ENCODE measurements at regions not wholly inside any gene's neighbourhood (a gene's known extent, or its start where the extent isn't known, plus 50 kb on each side); places are given as distances from the start of the nearest gene placed in this dataset.

DNA sequence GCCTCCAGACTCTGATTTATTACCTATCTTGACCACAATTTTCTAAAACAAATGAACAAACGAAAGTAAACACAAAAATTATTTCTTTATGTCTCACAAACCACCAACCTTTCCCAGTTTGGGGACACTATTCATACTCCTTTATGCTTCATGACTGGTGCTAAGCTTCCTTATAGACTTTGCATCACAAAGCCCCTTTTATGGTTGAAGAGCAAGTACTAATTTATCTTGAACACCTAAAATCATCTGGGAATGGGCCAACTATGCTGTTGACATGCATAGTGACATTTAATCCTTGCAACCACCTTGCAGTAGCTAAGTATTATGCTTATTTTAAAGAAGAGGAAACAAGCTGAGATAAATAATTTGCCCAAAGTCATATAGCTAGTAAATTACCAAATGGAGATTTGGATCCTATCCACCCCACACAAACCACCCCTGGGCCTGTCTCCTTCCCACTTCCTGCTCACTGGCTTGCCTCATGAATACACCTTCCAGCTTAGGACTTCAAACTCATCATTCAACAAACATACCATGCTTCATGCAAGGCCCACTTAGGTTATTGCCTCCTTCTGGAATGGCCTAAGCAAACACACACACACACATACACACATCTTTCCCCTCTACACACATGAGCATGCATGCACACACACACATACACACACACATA is 192.2 kb downstream of the PLPP3 start:
- TF ChIP-seq, protein P1, sequence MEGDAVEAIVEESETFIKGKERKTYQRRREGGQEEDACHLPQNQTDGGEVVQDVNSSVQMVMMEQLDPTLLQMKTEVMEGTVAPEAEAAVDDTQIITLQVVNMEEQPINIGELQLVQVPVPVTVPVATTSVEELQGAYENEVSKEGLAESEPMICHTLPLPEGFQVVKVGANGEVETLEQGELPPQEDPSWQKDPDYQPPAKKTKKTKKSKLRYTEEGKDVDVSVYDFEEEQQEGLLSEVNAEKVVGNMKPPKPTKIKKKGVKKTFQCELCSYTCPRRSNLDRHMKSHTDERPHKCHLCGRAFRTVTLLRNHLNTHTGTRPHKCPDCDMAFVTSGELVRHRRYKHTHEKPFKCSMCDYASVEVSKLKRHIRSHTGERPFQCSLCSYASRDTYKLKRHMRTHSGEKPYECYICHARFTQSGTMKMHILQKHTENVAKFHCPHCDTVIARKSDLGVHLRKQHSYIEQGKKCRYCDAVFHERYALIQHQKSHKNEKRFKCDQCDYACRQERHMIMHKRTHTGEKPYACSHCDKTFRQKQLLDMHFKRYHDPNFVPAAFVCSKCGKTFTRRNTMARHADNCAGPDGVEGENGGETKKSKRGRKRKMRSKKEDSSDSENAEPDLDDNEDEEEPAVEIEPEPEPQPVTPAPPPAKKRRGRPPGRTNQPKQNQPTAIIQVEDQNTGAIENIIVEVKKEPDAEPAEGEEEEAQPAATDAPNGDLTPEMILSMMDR (IDR thresholded peaks at IDR 0.05; ENCODE audit: borderline replicate concordance, insufficient read depth, low read depth, low read length), result no peak
- no peak overlapping the region for H3K4me3 ChIP-seq (ENCODE audit: low read depth, low read length)

DNA sequence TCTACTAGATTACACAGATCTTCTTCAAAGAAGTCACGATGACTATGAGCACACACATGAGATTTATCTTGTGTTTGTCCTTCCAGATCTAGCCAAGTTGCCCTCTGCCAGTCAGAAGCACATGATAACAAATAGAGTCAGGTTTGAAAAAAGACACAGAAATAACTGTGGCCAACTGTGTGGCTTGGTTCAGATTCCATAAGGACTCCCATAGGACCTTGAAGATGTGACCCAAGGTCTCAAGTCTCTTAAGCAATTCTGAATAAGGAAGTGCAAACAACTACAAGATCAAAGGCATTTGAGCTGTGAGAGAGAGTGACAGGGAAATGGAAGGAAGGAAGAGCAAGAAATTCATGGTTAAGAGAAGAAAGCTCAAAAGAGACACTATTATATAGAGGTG is 194.0 kb downstream of the PLPP3 start:
- TF ChIP-seq, protein P1 (IDR thresholded peaks at IDR 0.05; ENCODE audit: borderline replicate concordance, insufficient read depth, low read depth, low read length), result no peak
- no peak overlapping the region for H3K4me3 ChIP-seq (ENCODE audit: low read depth, low read length)

DNA sequence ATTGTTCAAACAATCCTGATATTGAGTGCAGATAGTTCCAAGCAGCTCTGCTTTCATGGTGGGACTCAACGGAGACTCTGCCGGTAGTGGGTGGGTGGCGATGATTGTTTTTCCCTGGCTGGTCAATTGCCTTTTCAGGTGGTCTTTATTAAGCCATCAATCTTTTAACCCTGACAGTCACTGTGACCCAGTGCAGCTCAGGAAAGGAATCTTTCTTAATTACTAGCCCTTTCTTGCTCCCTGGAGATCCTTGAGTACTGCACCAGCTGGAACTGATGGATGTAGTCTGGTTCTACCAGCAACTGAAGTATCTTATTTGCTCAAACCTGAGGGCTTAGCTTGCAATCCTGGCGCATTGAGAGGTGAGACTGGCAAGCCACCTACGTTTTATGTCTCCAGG is 196.4 kb downstream of the PLPP3 start:
- H3K4me3 ChIP-seq (ENCODE audit: low read depth, low read length), result no peak overlapping the region
- TF ChIP-seq, protein P1 (IDR thresholded peaks at IDR 0.05; ENCODE audit: borderline replicate concordance, insufficient read depth, low read depth, low read length), result no peak

DNA sequence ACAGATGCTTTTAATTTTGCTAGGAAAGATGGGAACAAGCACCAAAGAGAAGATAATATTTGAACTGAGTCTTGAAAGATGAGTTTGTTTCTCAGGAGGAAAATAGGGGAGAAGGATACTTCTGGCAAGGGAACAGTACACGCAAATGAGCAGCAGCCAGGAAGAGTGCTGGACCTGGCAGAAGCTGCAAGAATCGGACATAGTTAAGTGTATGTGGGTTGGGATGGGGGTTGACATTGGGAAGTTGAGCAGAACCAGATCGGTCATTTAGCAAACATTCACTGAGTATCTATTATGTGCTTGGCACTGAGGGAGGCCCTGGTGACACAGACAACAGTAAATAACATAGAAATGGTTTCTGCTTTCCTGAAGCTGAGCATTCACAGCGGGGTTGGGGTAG is 198.8 kb downstream of the PLPP3 start:
- H3K4me3 ChIP-seq (ENCODE audit: low read depth, low read length), result no peak overlapping the region
- TF ChIP-seq, protein P1 (IDR thresholded peaks at IDR 0.05; ENCODE audit: borderline replicate concordance, insufficient read depth, low read depth, low read length), result no peak

DNA sequence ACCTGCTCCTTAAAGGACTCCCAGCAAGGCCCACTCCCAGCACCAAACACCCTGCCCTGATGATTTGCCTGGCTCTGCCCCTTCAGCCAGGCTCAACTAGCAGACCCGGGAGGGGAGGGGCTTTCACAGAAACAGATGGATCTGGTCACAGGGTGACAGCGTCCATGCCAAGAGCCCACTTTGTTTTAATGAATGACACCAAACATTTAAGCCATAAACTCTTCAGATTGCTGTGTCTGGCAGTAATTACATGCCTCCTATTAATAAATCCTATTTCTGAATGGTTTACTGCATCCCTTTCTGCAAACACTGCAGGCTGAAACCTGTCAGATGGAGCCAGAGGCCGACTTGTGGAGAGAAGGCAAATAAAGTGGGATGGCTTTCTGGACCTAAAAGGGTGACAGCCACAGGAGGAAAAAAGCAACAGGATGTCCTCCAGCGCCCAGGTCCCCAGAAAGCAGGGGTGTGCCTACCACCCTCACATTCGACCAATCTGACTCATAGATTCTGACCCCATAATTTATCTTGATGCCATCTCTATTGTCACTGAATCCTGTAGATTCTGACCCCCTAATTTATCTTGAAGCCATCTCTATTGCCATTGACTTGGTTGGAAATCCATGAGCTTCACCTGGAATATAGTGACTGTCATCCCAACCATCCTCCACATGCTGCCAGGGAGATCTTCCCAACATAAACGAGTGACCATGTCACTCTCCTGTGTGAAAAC is 200.9 kb downstream of the PLPP3 start:
- no peak overlapping the region for H3K4me3 ChIP-seq (ENCODE audit: low read depth, low read length)
- TF ChIP-seq, protein P1 (IDR thresholded peaks at IDR 0.05; ENCODE audit: borderline replicate concordance, insufficient read depth, low read depth, low read length), result no peak

DNA sequence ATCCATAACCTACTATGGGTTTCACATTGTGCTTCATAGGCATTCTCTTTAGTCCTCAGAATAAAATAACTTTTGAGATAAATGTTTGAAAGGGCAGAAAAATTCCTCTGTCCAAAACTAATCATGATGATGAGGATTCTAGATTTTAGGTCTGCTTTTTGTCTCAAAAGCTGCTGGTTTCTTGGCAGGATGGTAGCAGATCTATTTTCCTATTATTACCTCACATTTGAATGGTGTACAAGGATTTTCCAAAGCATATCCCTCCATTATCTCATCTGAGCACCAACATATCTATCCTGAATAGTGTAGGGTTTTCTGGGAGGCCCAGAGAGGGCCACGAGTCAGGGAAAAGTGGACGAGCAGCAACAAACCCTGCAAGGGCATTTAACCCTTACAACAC is 201.9 kb downstream of the PLPP3 start:
- TF ChIP-seq, protein P1 (IDR thresholded peaks at IDR 0.05; ENCODE audit: borderline replicate concordance, insufficient read depth, low read depth, low read length), result no peak
- no peak overlapping the region for H3K4me3 ChIP-seq (ENCODE audit: low read depth, low read length)

Data from GM12875 (cell line).